IMR-90 (cell line): ENCODE measurements at regions not wholly inside any gene's neighbourhood (a gene's known extent, or its start where the extent isn't known, plus 50 kb on each side); places are given as distances from the start of the nearest gene placed in this dataset.

ENCODE experiments used
- ATAC-seq: fragments of 200-7000 bp; cut with Tn5 transposase; 2 replicates; pipeline ENCODE4 v1.9.1; 2020; ENCODE audit warnings: low read depth, mild to moderate bottlenecking, moderate library complexity
- BruUV-seq: library from RNA; stranded (reverse); fragments of 400-500 nt; replicated peaks from 2 replicates; lab custom pipeline; 2021; lab: Mats Ljungman, UMichigan
- CTCF ChIA-PET: fragments of 300-600 bp; formaldehyde crosslinking; extraction: SDS; loops from one replicate; lab custom pipeline; 2021; ENCODE audit warnings: antibody characterized with exemption; lab: Yijun Ruan, JAX
- POLR2A ChIA-PET: fragments of 300-600 bp; sonication (Branson Sonifier 250); formaldehyde crosslinking; loops from one replicate; lab custom pipeline; 2022; ENCODE audit warnings: antibody characterized with exemption; ENCODE audit not compliant: unreplicated experiment; lab: Charles Lee
- DNase-seq: peaks from one replicate; pipeline ENCODE4 v3.0.0; 2013
- H2AFZ ChIP-seq: replicated peaks from 2 replicates; pipeline ENCODE3; 2013; ENCODE audit warnings: low read length, mild to moderate bottlenecking; ENCODE audit not compliant: poor library complexity
- H2AK5ac ChIP-seq: 2 replicates; pipeline ENCODE4 v1.6.1; 2013; ENCODE audit warnings: low read depth, low read length, inconsistent platforms
- H2AK9ac ChIP-seq: replicated peaks from 2 replicates; pipeline ENCODE3; 2013; ENCODE audit warnings: mild to moderate bottlenecking, low read depth, low read length, moderate library complexity; ENCODE audit not compliant: poor library complexity
- H2BK120ac ChIP-seq: 2 replicates; pipeline ENCODE4 v1.6.1; 2013; ENCODE audit warnings: low read depth, low read length, inconsistent platforms
- H2BK15ac ChIP-seq: 3 replicates; pipeline ENCODE4 v1.6.1; 2013; ENCODE audit warnings: low read depth, low read length, inconsistent platforms
- H2BK20ac ChIP-seq: 2 replicates; pipeline ENCODE4 v1.6.1; 2013; ENCODE audit warnings: low read depth, mild to moderate bottlenecking, inconsistent platforms, low read length, moderate library complexity
- H2BK5ac ChIP-seq: 2 replicates; pipeline ENCODE4 v1.6.1; 2013; ENCODE audit warnings: mild to moderate bottlenecking, low read depth, low read length, inconsistent platforms; ENCODE audit not compliant: poor library complexity, severe bottlenecking
- H3K14ac ChIP-seq: replicated peaks from 2 replicates; pipeline ENCODE4 v1.6.1; 2013; ENCODE audit warnings: low read depth, low read length, inconsistent platforms
- H3K18ac ChIP-seq: 2 replicates; pipeline ENCODE4 v1.6.1; 2013; ENCODE audit warnings: low read depth, low read length, control low read depth
- H3K23ac ChIP-seq: 2 replicates; pipeline ENCODE4 v1.6.1; 2013; ENCODE audit warnings: low read depth, low read length, inconsistent platforms
- H3K27ac ChIP-seq: 2 replicates; pipeline ENCODE4 v1.5.1; 2013; ENCODE audit warnings: mild to moderate bottlenecking, control low read depth, low read length; ENCODE audit not compliant: insufficient read depth
- H3K27me3 ChIP-seq: 2 replicates; pipeline ENCODE4 v1.6.1; 2013; ENCODE audit warnings: low read length; ENCODE audit not compliant: control insufficient read depth, insufficient read depth
- H3K36me3 ChIP-seq: 2 replicates; pipeline ENCODE4 v1.6.1; 2013; ENCODE audit warnings: low read length, mixed read lengths; ENCODE audit not compliant: control insufficient read depth, insufficient read depth
- H3K4ac ChIP-seq: 2 replicates; pipeline ENCODE4 v1.6.1; 2013; ENCODE audit warnings: low read depth, low read length, inconsistent platforms
- H3K4me1 ChIP-seq: 2 replicates; pipeline ENCODE4 v1.6.1; 2013; ENCODE audit warnings: low read length, mixed read lengths; ENCODE audit not compliant: control insufficient read depth, insufficient read depth
- H3K4me2 ChIP-seq: 2 replicates; pipeline ENCODE4 v1.6.1; 2013; ENCODE audit warnings: low read depth, mild to moderate bottlenecking, control low read depth, low read length, moderate library complexity
- H3K4me3 ChIP-seq: 2 replicates; pipeline ENCODE4 v1.5.1; 2013; ENCODE audit warnings: low read depth, mild to moderate bottlenecking, control low read depth, low read length, moderate library complexity; ENCODE audit not compliant: insufficient read depth
- H3K56ac ChIP-seq: 2 replicates; pipeline ENCODE4 v1.6.1; 2013; ENCODE audit warnings: low read length, inconsistent platforms; ENCODE audit not compliant: insufficient read depth; ENCODE audit errors: extremely low read depth
- H3K79me1 ChIP-seq, 2 experiments: 2 replicates each; pipeline ENCODE4 v1.6.1; 2013; ENCODE audit warnings: low read length in 2 of 2, inconsistent platforms in 1 of 2, low read depth in 1 of 2
- H3K9ac ChIP-seq: 2 replicates; pipeline ENCODE4 v1.6.1; 2013; ENCODE audit warnings: low read depth, low read length, control low read depth
- H3K9me1 ChIP-seq: 2 replicates; pipeline ENCODE4 v1.6.1; 2013; ENCODE audit warnings: low read length, inconsistent platforms; ENCODE audit not compliant: insufficient read depth
- H3K9me3 ChIP-seq: 2 replicates; pipeline ENCODE4 v1.6.1; 2013; ENCODE audit warnings: low read length; ENCODE audit not compliant: control insufficient read depth, insufficient read depth
- H4K20me1 ChIP-seq: 2 replicates; pipeline ENCODE4 v1.6.1; 2013; ENCODE audit warnings: low read length, inconsistent platforms; ENCODE audit not compliant: insufficient read depth
- H4K5ac ChIP-seq: 2 replicates; pipeline ENCODE4 v1.6.1; 2013; ENCODE audit warnings: mild to moderate bottlenecking, low read depth, low read length, control low read depth
- H4K8ac ChIP-seq, 2 experiments: 2 replicates each; pipeline ENCODE4 v1.6.1; 2013; ENCODE audit warnings: low read depth in 2 of 2, low read length in 2 of 2, control low read depth in 1 of 2, inconsistent platforms in 1 of 2
- H4K91ac ChIP-seq: 2 replicates; pipeline ENCODE4 v1.6.1; 2013; ENCODE audit warnings: low read depth, low read length, inconsistent platforms; ENCODE audit not compliant: insufficient read depth
- CTCF ChIP-seq: conservative IDR thresholded peaks from 2 replicates; pipeline ENCODE4 v1.5.1; 2012; ENCODE audit warnings: mild to moderate bottlenecking, low read depth, low read length, improper control_type of control experiment
- MAFK ChIP-seq: IDR thresholded peaks from 2 replicates; pipeline ENCODE4 v1.6.1; 2012; ENCODE audit warnings: low read depth, low read length, improper control_type of control experiment
- MXI1 ChIP-seq: IDR thresholded peaks from 2 replicates; pipeline ENCODE4 v1.6.1; 2012; ENCODE audit warnings: low read depth, mild to moderate bottlenecking, low read length, moderate library complexity, borderline replicate concordance
- POLR2A ChIP-seq: IDR thresholded peaks from 2 replicates; pipeline ENCODE4 v1.6.1; 2012; ENCODE audit warnings: mild to moderate bottlenecking, low read depth, low read length
- RCOR1 ChIP-seq: IDR thresholded peaks from 2 replicates; pipeline ENCODE4 v1.6.1; 2012; ENCODE audit warnings: mild to moderate bottlenecking, low read length, improper control_type of control experiment; ENCODE audit not compliant: insufficient replicate concordance
- RFX5 ChIP-seq: IDR thresholded peaks from 2 replicates; pipeline ENCODE4 v1.8.0; 2012; ENCODE audit warnings: low read depth, mild to moderate bottlenecking, low read length, moderate library complexity
- SMC3 ChIP-seq: fragments of 150-350 bp; IDR thresholded peaks from 2 replicates; pipeline ENCODE4 v1.6.1; 2016; ENCODE audit warnings: low read depth, mild to moderate bottlenecking, antibody characterized with exemption, low read length, moderate library complexity
- WGBS, 2 experiments: methylation state at CpG; one replicate each; pipeline versions ENCODE4 v1.1.5 to v1.1.7; 2013; ENCODE audit warnings: missing lambda C conversion rate in 2 of 2; ENCODE audit not compliant: insufficient read length in 1 of 2; ENCODE audit errors: extremely low coverage in 2 of 2; 5-methylcytosine and 5-hydroxymethylcytosine counted together
- dilution Hi-C: fragments of 300-500 bp; cut with HindIII; formaldehyde crosslinking; loops from one replicate; pipeline ENCODE4 v1.14.3; 2018; ENCODE audit warnings: low sequenced_read_pairs; ENCODE audit not compliant: unreplicated experiment
- in situ Hi-C: fragments of 300-500 bp; cut with MboI; formaldehyde crosslinking; loops from 3 replicates; pipeline ENCODE4 v1.14.3; 2019; ENCODE audit warnings: low sequenced_read_pairs, inconsistent platforms, mixed read lengths
- intact Hi-C: fragments of 100-400 bp; cut with micrococcal nuclease; formaldehyde crosslinking; loops from 2 replicates; pipeline ENCODE4 v1.10.0; 2022
- TF ChIP-seq, protein P1 (sequence below): fragments of 150-350 bp; IDR thresholded peaks from 2 replicates; pipeline ENCODE4 v1.6.1; 2016; ENCODE audit warnings: low read depth, mild to moderate bottlenecking, low read length, moderate library complexity, borderline replicate concordance

DNA sequence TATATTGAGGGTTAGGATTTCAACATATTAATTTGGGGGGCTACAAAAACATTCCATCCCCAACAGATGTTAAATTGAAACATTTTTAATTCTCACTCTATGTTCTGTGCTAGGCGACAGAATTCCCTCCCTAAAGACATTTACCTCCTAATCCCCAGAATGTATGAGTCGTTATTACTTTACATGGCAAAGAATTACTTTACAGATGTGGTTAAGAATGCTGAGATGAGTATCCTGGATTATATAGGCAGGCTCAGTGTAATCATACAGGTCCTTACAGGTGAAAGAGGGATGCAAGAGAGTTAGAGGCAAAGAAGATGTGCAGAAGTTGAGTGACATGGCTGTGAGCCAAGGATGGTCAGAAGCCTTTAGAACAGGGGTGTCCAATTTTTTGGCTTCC, 974.1 kb upstream of the ACVR2A start:
- no peaks in the 10 kb centered on the region for H3K27me3 ChIP-seq
- H3K23ac ChIP-seq, result no peak overlapping the region
- no peak overlapping the region for H2BK5ac ChIP-seq
- no peak overlapping the region for H2AK5ac ChIP-seq
- H4K91ac ChIP-seq, result no peak overlapping the region
- H4K8ac ChIP-seq, result no peak overlapping the region
- ATAC-seq (no peak), DNase-seq (no peak)
- WGBS, 2 experiments, result no CpG with 5 or more reads among the region's 2 CpGs
- no peak overlapping the region for H3K9ac ChIP-seq
- no peak overlapping the region for H3K14ac ChIP-seq
- no peak overlapping the region for H2BK120ac ChIP-seq
- H3K79me1 ChIP-seq, result no peaks in the 10 kb centered on the region
- no peak overlapping the region for H2AFZ ChIP-seq
- no peaks in the 10 kb centered on the region for H4K20me1 ChIP-seq
- no peaks in the 10 kb centered on the region for H3K4me1 ChIP-seq
- no peaks in the 10 kb centered on the region for H3K9me1 ChIP-seq
- H3K36me3 ChIP-seq, result no peaks in the 10 kb centered on the region
- H2BK20ac ChIP-seq, result no peak overlapping the region
- ChIA-PET CTCF (no interaction called here), POLR2A (no interaction called here)
- in situ Hi-C loops (no loop called here), intact Hi-C loops (no loop called here), dilution Hi-C loops (no loop called here)
- H3K4me2 ChIP-seq, result no peak overlapping the region
- no peak overlapping the region for H2AK9ac ChIP-seq
- BruUV-seq, result no TSS peak
- H3K27ac ChIP-seq, result no peak overlapping the region
- no peak overlapping the region for H2BK15ac ChIP-seq
- peaks cover 2% of the 10 kb centered on the region; the same call in 1 of the 2 replicates for H3K9me3 ChIP-seq
- H4K5ac ChIP-seq, result no peak overlapping the region
- H3K56ac ChIP-seq, result no peak overlapping the region
- TF ChIP-seq MAFK (no peak), RCOR1 (no peak), RFX5 (no peak), MXI1 (no peak), CTCF (no peak), SMC3 (no peak), POLR2A (no peak)
- TF ChIP-seq, protein P1, sequence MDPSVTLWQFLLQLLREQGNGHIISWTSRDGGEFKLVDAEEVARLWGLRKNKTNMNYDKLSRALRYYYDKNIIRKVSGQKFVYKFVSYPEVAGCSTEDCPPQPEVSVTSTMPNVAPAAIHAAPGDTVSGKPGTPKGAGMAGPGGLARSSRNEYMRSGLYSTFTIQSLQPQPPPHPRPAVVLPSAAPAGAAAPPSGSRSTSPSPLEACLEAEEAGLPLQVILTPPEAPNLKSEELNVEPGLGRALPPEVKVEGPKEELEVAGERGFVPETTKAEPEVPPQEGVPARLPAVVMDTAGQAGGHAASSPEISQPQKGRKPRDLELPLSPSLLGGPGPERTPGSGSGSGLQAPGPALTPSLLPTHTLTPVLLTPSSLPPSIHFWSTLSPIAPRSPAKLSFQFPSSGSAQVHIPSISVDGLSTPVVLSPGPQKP, result no peak
- no peak overlapping the region for H3K4ac ChIP-seq
- no peak overlapping the region for H3K4me3 ChIP-seq
- H3K18ac ChIP-seq, result no peak overlapping the region
